ENCODE measurements at regions not wholly inside any gene's neighbourhood (a gene's known extent, or its start where the extent isn't known, plus 50 kb on each side); places are given as distances from the start of the nearest gene placed in this dataset.

GRCh38 chr18:43574974-43575373, 297.7 kb upstream of the SYT4 start:
- no peak for DNase-seq

DNA sequence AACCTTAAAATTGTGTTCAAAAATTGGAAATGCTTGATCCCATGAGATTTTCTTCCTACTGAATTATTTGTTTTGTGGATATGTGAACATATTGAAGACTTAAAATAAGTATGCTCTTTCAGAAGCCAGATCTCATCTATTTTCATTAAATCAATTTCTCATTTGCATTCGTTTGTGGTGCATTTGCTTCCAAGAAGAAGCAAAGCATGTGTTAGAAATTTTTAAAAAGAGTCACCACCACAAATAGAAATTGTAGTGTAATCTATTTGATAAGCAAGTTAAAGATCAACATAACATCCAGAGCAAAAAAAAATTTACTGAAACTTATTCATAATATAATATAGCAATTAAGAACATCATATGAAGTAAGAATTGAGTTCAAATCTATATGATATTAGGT, 300.9 kb upstream of the SYT4 start:
- no peak for DNase-seq

DNA sequence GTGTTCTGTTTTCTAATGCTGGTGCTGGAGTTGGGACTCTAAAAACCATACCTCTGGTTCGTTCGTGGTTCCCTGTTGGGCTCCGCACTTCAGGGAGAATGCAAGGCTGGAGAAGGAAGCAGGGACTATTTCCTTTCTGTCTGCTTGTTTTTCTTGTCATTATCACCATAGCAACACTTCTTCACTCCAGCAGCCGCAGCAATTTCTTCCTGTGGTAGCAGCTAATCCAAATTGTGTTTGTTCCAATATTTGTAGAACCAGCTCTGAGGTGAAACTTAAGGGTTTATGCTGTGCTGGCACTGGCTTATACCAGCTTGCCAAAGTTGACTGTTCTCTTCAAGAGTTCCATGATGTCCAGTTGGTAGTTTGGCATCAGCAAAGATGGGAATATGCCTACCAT, 301.4 kb upstream of the SYT4 start:
- DNase-seq: no peak

DNA sequence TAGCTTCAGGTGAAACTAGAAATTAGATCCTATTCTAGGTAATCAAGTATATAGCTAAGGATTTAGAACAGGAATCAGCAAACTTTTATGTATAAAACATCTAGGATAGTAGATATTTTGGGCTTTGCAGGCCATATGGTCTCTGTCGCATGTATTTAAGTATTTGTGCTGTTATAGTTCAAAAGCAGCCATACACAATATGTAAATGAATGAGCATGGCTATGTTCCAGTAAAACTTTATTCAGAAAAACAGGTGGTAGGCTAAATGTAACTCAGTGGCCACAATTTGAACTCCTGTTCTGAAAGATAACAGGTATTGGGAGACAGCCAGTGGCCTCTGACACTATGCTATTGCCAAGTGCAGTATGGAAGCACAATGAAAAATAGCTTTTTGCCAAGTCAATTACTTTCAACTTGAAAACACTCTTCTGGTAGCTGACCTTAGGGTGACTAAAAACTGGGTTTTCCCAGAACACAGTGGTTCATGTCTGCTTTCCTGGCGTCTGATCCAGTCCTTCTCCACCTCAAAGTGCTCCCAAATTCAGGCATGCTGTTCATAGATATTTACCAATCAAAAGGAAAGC, 304.7 kb upstream of the SYT4 start:
- DNase-seq: no peak

DNA sequence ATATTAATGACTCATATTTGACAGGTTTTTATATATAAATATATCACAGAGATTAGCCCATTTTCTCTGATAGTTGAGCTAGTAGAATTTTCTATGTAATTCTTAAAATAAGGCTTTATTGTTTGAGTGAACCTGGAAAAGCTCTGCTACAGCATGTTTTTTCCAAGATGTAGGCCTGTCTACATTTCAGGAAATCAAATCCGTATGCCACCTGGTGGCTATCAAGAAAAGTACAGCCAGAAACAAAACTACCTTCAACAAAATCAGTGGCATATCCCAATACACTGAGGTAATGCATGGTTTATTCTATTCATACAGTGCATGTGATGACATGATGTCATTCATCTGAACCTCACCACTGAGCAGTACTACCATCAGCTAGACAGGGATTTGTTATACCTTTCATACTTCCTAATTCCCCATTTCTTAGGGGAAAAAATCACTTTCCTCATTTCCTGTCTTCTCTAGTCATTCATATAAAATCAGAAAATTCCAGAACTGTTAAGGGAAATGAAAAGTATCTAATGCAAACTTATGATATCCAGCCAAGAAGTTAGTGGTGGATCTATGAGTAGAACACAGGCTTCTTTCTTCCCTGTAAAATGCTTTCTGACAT, 310.4 kb upstream of the SYT4 start:
- DNase-seq: no peak

- DNase-seq: no peak
Observed at GRCh38 chr18:43588838-43589237, 311.5 kb upstream of the SYT4 start.

GRCh38 chr18:43589611-43590151, 312.4 kb upstream of the SYT4 start:
- DNase-seq: no peak

DNA sequence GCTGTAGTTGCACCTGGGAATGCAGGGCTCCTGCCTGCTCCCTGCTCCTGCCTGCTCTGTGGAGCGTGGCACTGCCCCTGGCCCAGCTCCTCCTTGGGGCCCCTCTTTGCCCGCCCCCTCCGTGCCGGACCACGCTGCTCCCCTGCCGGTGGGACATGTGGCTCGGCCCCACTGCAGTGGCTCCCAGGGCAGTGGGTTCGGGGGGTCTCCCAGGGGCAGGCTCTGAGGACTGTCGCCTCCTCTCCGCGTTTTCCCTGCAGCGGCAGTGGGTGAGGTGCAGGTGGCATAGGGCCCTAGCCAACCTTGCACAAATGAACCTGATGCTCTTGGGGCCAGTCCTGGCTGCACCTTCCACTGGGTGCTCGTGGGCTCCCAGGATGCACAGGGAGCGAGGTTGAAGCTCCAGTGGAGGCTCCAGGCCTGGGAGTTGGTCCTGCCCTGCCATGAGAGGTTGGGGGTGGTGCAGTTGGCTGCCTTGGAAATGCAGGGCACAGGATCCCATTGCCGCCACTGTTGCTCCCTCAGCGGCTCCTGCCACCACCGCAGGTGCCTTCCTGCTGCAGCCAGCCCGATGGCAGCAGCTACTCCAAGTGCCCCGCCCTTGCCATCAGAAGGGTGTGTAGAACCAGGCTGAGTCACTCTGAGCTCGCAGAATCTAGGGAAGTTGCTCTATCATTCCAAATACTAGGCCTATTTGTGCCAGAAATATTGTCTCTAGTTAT, 313.1 kb upstream of the SYT4 start:
- no peak for DNase-seq

GRCh38 chr18:43592269-43592668, 315.0 kb upstream of the SYT4 start:
- DNase-seq: no peak

- DNase-seq: no peak
Observed at GRCh38 chr18:43596105-43596712, 318.9 kb upstream of the SYT4 start.

DNA sequence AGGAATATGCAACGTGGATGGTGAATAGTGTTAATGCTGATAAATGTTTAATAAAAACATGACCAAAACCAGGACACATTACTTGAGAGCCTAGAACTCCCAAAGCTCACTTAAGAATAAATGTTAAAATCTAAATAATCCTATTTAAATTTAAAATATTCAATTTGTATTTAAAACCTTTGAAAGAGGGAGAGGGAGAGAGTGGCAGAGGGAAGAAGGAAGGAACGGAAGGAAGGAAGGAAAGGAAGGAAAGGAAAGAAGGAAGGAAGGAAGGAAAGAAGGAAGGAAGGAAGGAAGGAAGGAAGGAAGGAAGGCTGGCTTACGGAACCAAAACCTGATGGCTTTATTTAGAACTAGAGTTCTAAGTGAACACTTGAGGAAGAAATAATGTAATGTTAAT, 324.1 kb upstream of the SYT4 start:
- DNase-seq: no peak

- DNase-seq: no peak
Observed at GRCh38 chr18:43605224-43605623, 327.9 kb upstream of the SYT4 start.

DNA sequence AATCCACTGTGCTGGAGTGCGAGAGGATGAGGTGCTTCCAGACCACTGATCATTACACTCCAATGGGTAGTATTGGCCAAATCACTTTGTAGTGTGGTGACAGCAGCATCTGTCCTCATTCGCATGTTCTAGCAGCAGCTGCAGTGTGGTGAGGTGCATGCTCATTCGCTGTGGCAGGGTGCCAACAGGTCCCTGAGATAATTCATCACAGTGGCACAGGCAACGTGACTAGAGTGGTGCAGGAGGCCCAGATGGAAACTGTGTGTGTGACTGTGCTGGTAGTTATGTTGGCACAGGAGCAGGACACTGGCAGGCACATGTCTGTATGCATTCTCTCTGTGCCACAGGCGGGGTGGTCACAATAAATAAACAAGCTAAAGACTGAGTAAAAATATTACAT, 329.5 kb upstream of the SYT4 start:
- no peak for DNase-seq

- peak; percentile 35 for DNase-seq
Observed at GRCh38 chr18:43620936-43621335, 343.6 kb upstream of the SYT4 start.

DNA sequence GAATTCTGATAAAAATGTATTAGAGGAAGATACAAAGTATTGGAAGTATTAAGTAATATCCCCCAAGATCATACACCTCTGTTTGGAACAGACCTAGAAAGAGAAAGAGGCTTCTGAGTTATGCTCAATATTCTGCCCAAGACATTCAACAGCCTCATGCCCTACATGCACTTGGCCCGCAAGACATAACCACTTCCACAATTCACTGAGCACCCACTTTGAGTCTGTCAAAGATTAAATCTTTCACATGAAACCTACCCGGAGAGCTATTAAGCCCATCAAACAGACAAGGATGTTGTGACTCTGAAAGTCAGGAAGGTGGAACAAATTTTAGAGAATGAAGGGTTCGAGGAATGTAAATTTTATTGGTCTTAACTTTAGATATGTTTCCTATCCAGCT, 344.7 kb upstream of the SYT4 start:
- DNase-seq: no peak

GRCh38 chr18:43625582-43625981, 348.3 kb upstream of the SYT4 start:
- no peak for DNase-seq

GRCh38 chr18:43627848-43628530, 350.7 kb upstream of the SYT4 start:
- DNase-seq: no peak

GRCh38 chr18:43634994-43635393, 357.7 kb upstream of the SYT4 start:
- no peak for DNase-seq

DNA sequence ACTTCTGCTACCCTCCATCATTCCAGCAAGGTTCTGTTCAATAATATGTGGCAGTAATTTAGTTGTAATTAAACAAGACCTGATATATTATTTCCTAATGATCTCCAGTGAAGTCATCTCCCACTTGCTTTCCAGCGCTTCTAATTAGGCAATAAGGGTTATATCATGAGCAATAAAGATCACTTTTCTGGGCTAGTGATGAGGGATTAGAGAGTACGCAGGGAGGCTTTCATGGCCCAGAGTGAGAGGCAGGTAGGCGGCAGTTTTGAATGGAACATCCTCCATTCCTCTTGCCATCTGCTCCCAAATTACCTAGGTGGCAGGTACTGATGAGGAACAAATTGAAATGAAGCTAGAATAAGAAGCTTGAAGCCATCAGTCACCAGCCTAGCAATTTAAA, 358.1 kb upstream of the SYT4 start:
- DNase-seq: no peak

DNA sequence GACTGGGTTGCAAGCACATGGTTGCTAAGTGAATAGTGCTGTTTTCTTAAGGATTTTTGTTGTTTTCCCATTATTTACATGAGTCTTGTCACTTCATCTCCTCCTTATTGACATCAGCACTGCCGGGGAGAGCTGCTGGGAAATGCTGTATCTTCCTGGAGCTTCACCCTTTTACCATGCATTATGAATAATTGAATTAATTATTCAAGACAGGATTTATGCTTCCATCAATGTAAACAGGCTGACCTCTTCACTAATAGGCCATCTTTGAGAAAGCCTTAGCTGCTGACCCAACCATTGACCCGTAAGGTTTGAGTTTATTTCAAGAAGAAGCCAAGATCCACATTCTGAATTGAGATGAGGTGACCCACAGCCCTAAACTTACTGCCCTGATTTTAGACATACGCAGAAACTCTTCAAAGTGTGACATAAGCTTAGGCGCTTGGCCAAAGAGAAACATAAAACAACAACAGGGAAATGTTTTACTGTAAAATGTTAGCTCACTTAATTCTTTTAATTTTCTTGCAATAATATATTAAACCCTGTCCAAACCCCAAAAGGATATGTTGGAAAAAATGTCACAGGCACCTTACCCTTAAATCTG, 365.5 kb upstream of the SYT4 start:
- no peak for DNase-seq

DNA sequence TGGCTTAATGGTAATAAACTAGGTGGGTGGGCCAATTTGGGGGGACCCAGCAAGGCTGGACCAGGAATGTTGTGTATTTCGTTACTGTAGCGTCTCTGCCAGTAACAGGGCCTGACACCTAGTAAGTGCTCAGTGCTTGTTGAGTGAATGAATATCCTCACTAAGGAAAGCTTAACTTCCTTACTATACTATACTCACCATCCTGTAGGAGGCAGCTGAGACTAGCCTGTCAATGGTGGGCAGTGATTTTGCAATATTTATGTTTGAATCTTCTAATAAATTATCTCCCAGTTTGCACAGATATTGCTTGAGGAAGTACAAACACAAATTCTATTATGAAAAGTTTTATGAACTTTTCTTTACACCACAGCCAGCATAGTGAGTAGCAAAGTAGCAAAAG, 370.7 kb upstream of the SYT4 start:
- no peak for DNase-seq

GRCh38 chr18:43649649-43650357, 372.5 kb upstream of the SYT4 start:
- DNase-seq: no peak
